ENCODE measurements at regions not wholly inside any gene's neighbourhood (a gene's known extent, or its start where the extent isn't known, plus 50 kb on each side); places are given as distances from the start of the nearest gene placed in this dataset.

- no peak for DNase-seq (ENCODE audit: low read depth, low spot score)
- no peaks in the 10 kb centered on the region for H3K36me3 ChIP-seq (ENCODE audit: insufficient read depth, insufficient read length, low read length)
- no peaks in the 10 kb centered on the region for H3K27me3 ChIP-seq (ENCODE audit: insufficient read depth, insufficient read length)
- TF ChIP-seq ZNF274 (IDR thresholded peaks at IDR 0.05; ENCODE audit: low read depth, low read length), result no peak
- no peak for TF ChIP-seq YY1 (IDR thresholded peaks at IDR 0.05; ENCODE audit: insufficient read depth, insufficient read length)
- no peak for TF ChIP-seq SUZ12 (IDR thresholded peaks at IDR 0.05; ENCODE audit: extremely low read depth, insufficient read depth, insufficient read length)
- no peaks in the 10 kb centered on the region for H3K4me1 ChIP-seq (ENCODE audit: insufficient read depth, insufficient read length)
- no peak overlapping the region for H3K9ac ChIP-seq (ENCODE audit: insufficient read length, low read depth)
- no peaks in the 10 kb centered on the region for H3K9me3 ChIP-seq (ENCODE audit: insufficient read depth, low read length)
- H3K4me3 ChIP-seq (ENCODE audit: insufficient read length, low read depth), result no peak overlapping the region
Measured at GRCh38 chr3:106380232-106380631, 511.4 kb upstream of the CBLB start.

- no peak for DNase-seq (ENCODE audit: low read depth, low spot score)
- no peak for TF ChIP-seq ZNF274 (IDR thresholded peaks at IDR 0.05; ENCODE audit: low read depth, low read length)
- no peak for TF ChIP-seq YY1 (IDR thresholded peaks at IDR 0.05; ENCODE audit: insufficient read depth, insufficient read length)
- TF ChIP-seq SUZ12 (IDR thresholded peaks at IDR 0.05; ENCODE audit: extremely low read depth, insufficient read depth, insufficient read length), result no peak
- Histone ChIP-seq H3K9me3 (ENCODE audit: insufficient read depth, low read length) (no peaks in the 10 kb centered on the region), H3K27me3 (ENCODE audit: insufficient read depth, insufficient read length) (no peaks in the 10 kb centered on the region), H3K4me3 (ENCODE audit: insufficient read length, low read depth) (no peak overlapping the region), H3K36me3 (ENCODE audit: insufficient read depth, insufficient read length, low read length) (no peaks in the 10 kb centered on the region), H3K4me1 (ENCODE audit: insufficient read depth, insufficient read length) (no peaks in the 10 kb centered on the region), H3K9ac (ENCODE audit: insufficient read length, low read depth) (no peak overlapping the region)
Measured at GRCh38 chr3:106381286-106381938, 512.6 kb upstream of the CBLB start.

- DNase-seq (ENCODE audit: low read depth, low spot score), result no peak
- Histone ChIP-seq H3K4me1 (ENCODE audit: insufficient read depth, insufficient read length) (no peaks in the 10 kb centered on the region), H3K27me3 (ENCODE audit: insufficient read depth, insufficient read length) (no peaks in the 10 kb centered on the region), H3K9me3 (ENCODE audit: insufficient read depth, low read length) (no peaks in the 10 kb centered on the region), H3K9ac (ENCODE audit: insufficient read length, low read depth) (no peak overlapping the region), H3K4me3 (ENCODE audit: insufficient read length, low read depth) (no peak overlapping the region), H3K36me3 (ENCODE audit: insufficient read depth, insufficient read length, low read length) (no peaks in the 10 kb centered on the region)
- TF ChIP-seq SUZ12 (IDR thresholded peaks at IDR 0.05; ENCODE audit: extremely low read depth, insufficient read depth, insufficient read length) (no peak), ZNF274 (IDR thresholded peaks at IDR 0.05; ENCODE audit: low read depth, low read length) (no peak), YY1 (IDR thresholded peaks at IDR 0.05; ENCODE audit: insufficient read depth, insufficient read length) (no peak)
Measured at GRCh38 chr3:106381939-106382335, 513.1 kb upstream of the CBLB start.

- Histone ChIP-seq H3K27me3 (ENCODE audit: insufficient read depth, insufficient read length) (no peaks in the 10 kb centered on the region), H3K9ac (ENCODE audit: insufficient read length, low read depth) (no peak overlapping the region), H3K9me3 (ENCODE audit: insufficient read depth, low read length) (no peaks in the 10 kb centered on the region), H3K36me3 (ENCODE audit: insufficient read depth, insufficient read length, low read length) (no peaks in the 10 kb centered on the region), H3K4me1 (ENCODE audit: insufficient read depth, insufficient read length) (no peaks in the 10 kb centered on the region), H3K4me3 (ENCODE audit: insufficient read length, low read depth) (no peak overlapping the region)
- no peak for DNase-seq (ENCODE audit: low read depth, low spot score)
- TF ChIP-seq ZNF274 (IDR thresholded peaks at IDR 0.05; ENCODE audit: low read depth, low read length) (no peak), YY1 (IDR thresholded peaks at IDR 0.05; ENCODE audit: insufficient read depth, insufficient read length) (no peak), SUZ12 (IDR thresholded peaks at IDR 0.05; ENCODE audit: extremely low read depth, insufficient read depth, insufficient read length) (no peak)
Measured at GRCh38 chr3:106386050-106386449, 517.2 kb upstream of the CBLB start.

GRCh38 chr3:106392915-106393314, 524.1 kb upstream of the CBLB start:
- TF ChIP-seq ZNF274 (IDR thresholded peaks at IDR 0.05; ENCODE audit: low read depth, low read length) (no peak), SUZ12 (IDR thresholded peaks at IDR 0.05; ENCODE audit: extremely low read depth, insufficient read depth, insufficient read length) (no peak), YY1 (IDR thresholded peaks at IDR 0.05; ENCODE audit: insufficient read depth, insufficient read length) (no peak)

GRCh38 chr3:106397006-106397405, 528.2 kb upstream of the CBLB start:
- Histone ChIP-seq H3K4me1 (ENCODE audit: insufficient read depth, insufficient read length) (no peaks in the 10 kb centered on the region), H3K9ac (ENCODE audit: insufficient read length, low read depth) (no peak overlapping the region), H3K4me3 (ENCODE audit: insufficient read length, low read depth) (no peak overlapping the region), H3K27me3 (ENCODE audit: insufficient read depth, insufficient read length) (no peaks in the 10 kb centered on the region), H3K9me3 (ENCODE audit: insufficient read depth, low read length) (no peaks in the 10 kb centered on the region), H3K36me3 (ENCODE audit: insufficient read depth, insufficient read length, low read length) (no peaks in the 10 kb centered on the region)
- DNase-seq (ENCODE audit: low read depth, low spot score), result peak; percentile 55
- no peak for TF ChIP-seq YY1 (IDR thresholded peaks at IDR 0.05; ENCODE audit: insufficient read depth, insufficient read length)
- no peak for TF ChIP-seq SUZ12 (IDR thresholded peaks at IDR 0.05; ENCODE audit: extremely low read depth, insufficient read depth, insufficient read length)
- no peak for TF ChIP-seq ZNF274 (IDR thresholded peaks at IDR 0.05; ENCODE audit: low read depth, low read length)

More at GRCh38 chr3:106392915-106393314, 524.1 kb upstream of the CBLB start:
- no peaks in the 10 kb centered on the region for H3K9me3 ChIP-seq (ENCODE audit: insufficient read depth, low read length)
- H3K27me3 ChIP-seq (ENCODE audit: insufficient read depth, insufficient read length), result no peaks in the 10 kb centered on the region
- no peak overlapping the region for H3K9ac ChIP-seq (ENCODE audit: insufficient read length, low read depth)
- no peak for DNase-seq (ENCODE audit: low read depth, low spot score)
- no peak overlapping the region for H3K4me3 ChIP-seq (ENCODE audit: insufficient read length, low read depth)
- no peaks in the 10 kb centered on the region for H3K4me1 ChIP-seq (ENCODE audit: insufficient read depth, insufficient read length)
- H3K36me3 ChIP-seq (ENCODE audit: insufficient read depth, insufficient read length, low read length), result no peaks in the 10 kb centered on the region

- Histone ChIP-seq H3K4me1 (ENCODE audit: insufficient read depth, insufficient read length) (no peaks in the 10 kb centered on the region), H3K4me3 (ENCODE audit: insufficient read length, low read depth) (no peak overlapping the region), H3K9me3 (ENCODE audit: insufficient read depth, low read length) (no peaks in the 10 kb centered on the region), H3K27me3 (ENCODE audit: insufficient read depth, insufficient read length) (no peaks in the 10 kb centered on the region), H3K9ac (ENCODE audit: insufficient read length, low read depth) (no peak overlapping the region), H3K36me3 (ENCODE audit: insufficient read depth, insufficient read length, low read length) (no peaks in the 10 kb centered on the region)
- no peak for DNase-seq (ENCODE audit: low read depth, low spot score)
- TF ChIP-seq ZNF274 (IDR thresholded peaks at IDR 0.05; ENCODE audit: low read depth, low read length) (no peak), SUZ12 (IDR thresholded peaks at IDR 0.05; ENCODE audit: extremely low read depth, insufficient read depth, insufficient read length) (no peak), YY1 (IDR thresholded peaks at IDR 0.05; ENCODE audit: insufficient read depth, insufficient read length) (no peak)
Measured at GRCh38 chr3:106398891-106399600, 530.2 kb upstream of the CBLB start.
